ENCODE measurements at regions not wholly inside any gene's neighbourhood (a gene's known extent, or its start where the extent isn't known, plus 50 kb on each side); places are given as distances from the start of the nearest gene placed in this dataset.
A peak's percentile ranks its signal among the peaks of the same experiment; 100 is the strongest.

DNA sequence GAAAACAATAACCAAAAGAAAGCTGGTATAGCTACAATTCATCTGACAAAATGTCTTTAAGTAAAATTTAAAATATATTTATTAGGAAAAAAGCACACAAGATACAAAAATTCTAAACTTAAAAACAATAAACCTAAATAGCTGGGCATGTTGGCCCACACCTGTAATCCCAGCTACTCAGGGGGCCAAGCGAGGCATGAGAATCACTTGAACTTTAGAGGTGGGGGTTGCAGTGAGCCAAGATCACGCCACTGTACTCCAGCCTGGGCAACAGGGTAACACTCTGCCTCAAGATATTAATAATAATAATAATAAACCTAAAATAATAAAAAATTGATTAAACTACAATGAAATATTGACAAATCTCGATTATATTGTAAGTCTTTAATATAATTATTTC, 77.8 kb upstream of the PDK4 start:
- ATAC-seq (no peak), DNase-seq (ENCODE audit: missing footprints) (no peak)
- intact Hi-C loops (cut with DNase I), result loop anchor here (5.0 kb wide), 1 partner anchor 42 kb away; no protein-coding TSS in a partner anchor

DNA sequence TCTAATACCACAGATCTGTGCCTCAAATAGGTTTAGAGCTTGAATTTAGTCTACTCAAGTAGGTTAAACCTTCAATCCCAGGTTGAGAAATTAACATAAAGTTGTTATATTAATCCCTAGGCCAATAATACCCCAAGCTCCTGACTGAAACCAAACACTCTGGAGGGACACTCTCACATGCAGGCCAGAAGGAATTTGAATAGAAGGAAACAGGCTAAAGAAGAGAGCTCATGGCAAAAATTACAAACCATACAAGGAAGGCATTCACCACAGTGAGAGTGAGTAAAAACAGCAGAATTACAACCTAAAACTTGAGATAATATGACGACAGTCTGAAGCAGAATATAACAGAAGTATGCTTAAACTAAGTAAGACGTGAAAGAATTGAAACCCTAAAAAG, 76.1 kb upstream of the PDK4 start:
- ATAC-seq (no peak), DNase-seq (ENCODE audit: missing footprints) (no peak)
- intact Hi-C loops (cut with DNase I), result loop anchor here (5.0 kb wide), 1 partner anchor 40 kb away; no protein-coding TSS in a partner anchor

- ATAC-seq (no peak), DNase-seq (ENCODE audit: missing footprints) (no peak)
- intact Hi-C loops (cut with DNase I), result no loop called here
Measured at GRCh38 chr7:95669513-95669912, 73.2 kb upstream of the PDK4 start.

DNA sequence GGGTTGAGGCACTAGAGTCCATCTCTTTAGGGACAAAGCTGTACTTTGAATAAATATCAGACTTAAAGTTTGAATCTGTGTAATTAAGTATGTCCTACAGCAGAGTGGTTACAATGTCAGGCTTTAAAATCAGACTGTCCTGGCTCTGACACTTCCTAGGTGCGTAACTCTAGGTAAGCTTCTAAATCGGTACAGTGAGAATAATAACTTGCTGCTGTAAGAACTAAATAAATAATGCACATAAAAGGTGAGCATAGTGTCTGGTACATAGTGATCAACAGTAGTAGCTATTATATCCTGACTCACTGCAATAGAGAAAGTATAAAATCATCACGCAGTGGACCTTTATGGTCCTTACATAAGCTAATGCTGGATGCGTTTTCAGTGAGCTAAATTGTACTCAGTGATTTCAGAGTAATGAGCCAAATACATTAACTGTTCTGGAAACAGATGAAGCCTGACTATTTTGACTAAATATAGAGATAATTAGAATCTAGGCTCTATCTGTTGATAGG, 72.2 kb upstream of the PDK4 start:
- ATAC-seq (no peak), DNase-seq (ENCODE audit: missing footprints) (no peak)
- intact Hi-C loops (cut with DNase I), result no loop called here

- DNase-seq (ENCODE audit: missing footprints) (no peak), ATAC-seq (no peak)
- intact Hi-C loops (cut with DNase I), result loop anchor here (5.0 kb wide), 1 partner anchor 36 kb away; no protein-coding TSS in a partner anchor
Measured at GRCh38 chr7:95662987-95663386, 66.7 kb upstream of the PDK4 start.

DNA sequence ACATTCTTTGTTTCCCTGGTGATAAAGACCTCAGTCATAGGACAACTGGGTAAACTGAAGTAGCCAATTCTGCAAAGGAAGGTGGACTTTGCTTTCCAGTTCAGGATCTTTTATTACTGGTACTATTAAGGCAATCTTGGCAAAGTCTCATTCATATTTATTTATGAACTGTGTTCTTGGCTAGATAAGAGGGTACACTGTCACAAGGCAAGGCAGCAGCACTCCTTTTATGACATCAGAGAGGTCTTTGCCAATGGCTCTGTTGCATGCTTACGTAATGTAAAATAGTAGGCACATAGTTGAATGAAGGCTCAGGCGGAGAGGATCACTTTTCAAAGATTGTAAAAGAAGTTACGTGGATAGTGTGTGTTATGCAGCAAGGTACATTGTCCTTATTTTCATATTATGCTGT, 63.7 kb upstream of the PDK4 start:
- ATAC-seq (peak; percentile 86), DNase-seq (ENCODE audit: missing footprints) (no peak)
- intact Hi-C loops (cut with DNase I), result loop anchor here (5.0 kb wide), 1 partner anchor 33 kb away; no protein-coding TSS in a partner anchor

DNA sequence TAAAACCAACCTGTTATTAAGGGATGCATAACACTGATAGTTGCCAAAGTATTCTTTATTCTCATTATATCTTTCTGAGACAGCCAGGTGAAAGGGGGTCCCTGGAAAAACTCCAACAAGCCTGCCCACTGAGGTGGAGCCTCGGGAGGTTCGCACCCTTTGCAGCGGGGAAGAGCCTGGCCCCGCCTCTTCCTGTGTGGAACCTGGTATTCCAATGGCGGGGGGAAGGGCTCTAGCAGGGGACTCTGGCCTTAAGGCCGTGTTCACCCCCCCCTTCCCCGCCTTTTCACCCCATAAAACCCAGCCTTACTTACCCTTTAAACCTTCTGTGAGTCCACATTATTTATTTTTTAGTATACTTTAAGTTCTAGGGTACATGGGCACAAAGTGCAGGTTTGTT, 62.4 kb upstream of the PDK4 start:
- peak; percentile 31 for ATAC-seq
- intact Hi-C loops (cut with DNase I), result no loop called here
- DNase-seq (ENCODE audit: missing footprints), result no peak

GRCh38 chr7:95649546-95649945, 53.2 kb upstream of the PDK4 start:
- no peak for DNase-seq (ENCODE audit: missing footprints)
- no peak for ATAC-seq
- intact Hi-C loops (cut with DNase I), result no loop called here

GRCh38 chr7:95646350-95646749, 50.0 kb upstream of the PDK4 start:
- DNase-seq (ENCODE audit: missing footprints) (no peak), ATAC-seq (no peak)
- intact Hi-C loops (cut with DNase I), result no loop called here

All from Right ventricle myocardium inferior (tissue), 1 donor.